Neural cell (in vitro differentiated cells): ENCODE measurements at regions not wholly inside any gene's neighbourhood (a gene's known extent, or its start where the extent isn't known, plus 50 kb on each side); places are given as distances from the start of the nearest gene placed in this dataset.

Source experiments
- H2AFZ ChIP-seq: fragments of 200-600, 300-800 bp; sonication (generic), shearing (Covaris generic); 2 replicates; pipeline ENCODE4 v1.6.0; 2014; ENCODE audit warnings: low read depth, mild to moderate bottlenecking, antibody characterized with exemption, low read length, moderate library complexity
- H3F3A ChIP-seq: fragments of 200-600 bp; shearing (Covaris generic); 2 replicates; pipeline ENCODE4 v1.6.1; 2016; ENCODE audit warnings: mild to moderate bottlenecking, moderate library complexity, mixed read lengths, antibody characterized with exemption, low read length; ENCODE audit not compliant: insufficient read depth, poor library complexity, severe bottlenecking
- H3K27ac ChIP-seq: fragments of 200-600, 300-800 bp; sonication (generic), shearing (Covaris generic); 2 replicates; pipeline ENCODE4 v1.5.1; 2014; ENCODE audit warnings: mild to moderate bottlenecking, low read length, moderate library complexity
- H3K27me3 ChIP-seq: fragments of 300-800, 200-600 bp; sonication (generic), shearing (Covaris generic); 2 replicates; pipeline ENCODE4 v1.6.0; 2014; ENCODE audit warnings: mild to moderate bottlenecking, low read depth, low read length, moderate library complexity; ENCODE audit not compliant: insufficient read depth
- H3K36me3 ChIP-seq: fragments of 300-800, 200-600 bp; sonication (generic), shearing (Covaris generic); 2 replicates; pipeline ENCODE4 v1.5.1; 2014; ENCODE audit warnings: mild to moderate bottlenecking, antibody characterized with exemption, low read length, moderate library complexity; ENCODE audit not compliant: insufficient read depth
- H3K4me2 ChIP-seq: fragments of 300-800, 200-600 bp; sonication (generic), shearing (Covaris generic); 2 replicates; pipeline ENCODE4 v1.6.0; 2014; ENCODE audit warnings: mild to moderate bottlenecking, low read length
- H3K4me3 ChIP-seq: fragments of 300-800, 200-600 bp; sonication (generic), shearing (Covaris generic); 2 replicates; pipeline ENCODE4 v1.5.1; 2014; ENCODE audit warnings: mild to moderate bottlenecking, low read length, moderate library complexity
- H3K79me2 ChIP-seq: fragments of 200-600 bp; shearing (Covaris generic); replicated peaks from 2 replicates; pipeline ENCODE4 v1.6.0; 2014; ENCODE audit warnings: mild to moderate bottlenecking, low read length, moderate library complexity; ENCODE audit not compliant: insufficient read depth
- H3K9ac ChIP-seq: fragments of 300-800, 200-600 bp; sonication (generic), shearing (Covaris generic); 2 replicates; pipeline ENCODE4 v1.6.1; 2016; ENCODE audit warnings: mild to moderate bottlenecking, low read length, mixed read lengths
- H3K9me2 ChIP-seq: fragments of 200-600 bp; shearing (Covaris generic); 2 replicates; pipeline ENCODE4 v1.6.1; 2016; ENCODE audit warnings: mild to moderate bottlenecking, low read length, mixed read lengths; ENCODE audit not compliant: insufficient read depth
- H3K9me3 ChIP-seq: fragments of 200-600, 300-800 bp; sonication (generic), shearing (Covaris generic); 2 replicates; pipeline ENCODE4 v1.6.1; 2016; ENCODE audit warnings: mild to moderate bottlenecking, mixed run types, low read length, moderate library complexity, mixed read lengths
- H4K20me1 ChIP-seq: fragments of 200-600 bp; shearing (Covaris generic); 2 replicates; pipeline ENCODE4 v1.6.1; 2016; ENCODE audit warnings: mild to moderate bottlenecking, mixed run types; ENCODE audit not compliant: insufficient read depth
- EP300 ChIP-seq: fragments of 450-650 bp; conservative IDR thresholded peaks from 2 replicates; pipeline ENCODE4 v1.6.1; 2014; ENCODE audit warnings: antibody characterized with exemption, mild to moderate bottlenecking, moderate library complexity; ENCODE audit not compliant: poor library complexity, severe bottlenecking
- EZH2 ChIP-seq: fragments of 200-600, 300-800 bp; shearing (Covaris generic), sonication (generic); IDR thresholded peaks from 2 replicates; pipeline ENCODE4 v1.6.1; 2014; ENCODE audit warnings: antibody characterized with exemption, low read length, borderline replicate concordance, mild to moderate bottlenecking; ENCODE audit not compliant: insufficient read depth, poor library complexity, severe bottlenecking
- MXI1 ChIP-seq: fragments of 450-650 bp; conservative IDR thresholded peaks from 2 replicates; pipeline ENCODE4 v1.6.1; 2014; ENCODE audit warnings: antibody characterized with exemption, mild to moderate bottlenecking; ENCODE audit not compliant: poor library complexity, severe bottlenecking
- POLR2AphosphoS5 ChIP-seq: IDR thresholded peaks from 2 replicates; pipeline ENCODE4 v1.6.1; 2012
- RAD21 ChIP-seq: fragments of 450-650 bp; conservative IDR thresholded peaks from 2 replicates; pipeline ENCODE4 v1.6.1; 2014; ENCODE audit warnings: antibody characterized with exemption, mild to moderate bottlenecking, moderate library complexity
- SMC3 ChIP-seq: fragments of 450-650 bp; conservative IDR thresholded peaks from 2 replicates; pipeline ENCODE4 v1.6.1; 2014; ENCODE audit warnings: antibody characterized with exemption, mild to moderate bottlenecking, moderate library complexity; ENCODE audit not compliant: poor library complexity
- TAF1 ChIP-seq: IDR thresholded peaks from 2 replicates; pipeline ENCODE4 v1.6.1; 2012; ENCODE audit warnings: low read depth
- TF ChIP-seq, protein P1 (sequence below): IDR thresholded peaks from 2 replicates; pipeline ENCODE4 v1.6.1; 2012; ENCODE audit warnings: borderline replicate concordance
- TF ChIP-seq, protein P2 (sequence below): fragments of 450-650 bp; IDR thresholded peaks from 2 replicates; pipeline ENCODE4 v1.5.1; 2014; ENCODE audit warnings: antibody characterized with exemption, mild to moderate bottlenecking, moderate library complexity; ENCODE audit not compliant: poor library complexity, severe bottlenecking

DNA sequence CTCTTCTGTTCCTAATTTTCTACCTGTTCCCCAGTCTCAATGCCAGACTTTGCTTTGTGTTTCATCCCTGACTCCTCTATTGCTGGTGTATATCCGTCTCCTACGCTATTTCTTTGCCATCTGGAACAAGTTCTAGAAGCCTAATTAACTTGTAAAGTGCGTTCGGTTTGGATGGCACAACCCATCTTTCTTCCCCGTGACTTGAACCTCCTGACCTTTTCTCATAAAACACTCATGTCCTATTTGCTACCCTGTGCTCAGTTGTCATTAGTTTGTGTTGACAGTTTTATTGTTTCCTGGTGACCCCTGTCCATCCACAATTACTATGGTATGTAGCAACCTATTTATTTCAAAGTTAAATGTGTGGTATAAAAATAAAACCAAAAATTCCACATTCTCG is 323.5 kb downstream of the TLE4 start:
- Histone ChIP-seq H3F3A (no peaks in the 10 kb centered on the region), H3K4me3 (no peak overlapping the region), H2AFZ (no peak overlapping the region), H3K4me2 (no peak overlapping the region), H3K9me3 (no peaks in the 10 kb centered on the region), H3K27me3 (no peaks in the 10 kb centered on the region), H3K9ac (no peak overlapping the region), H3K79me2 (no peaks in the 10 kb centered on the region), H3K36me3 (no peaks in the 10 kb centered on the region), H3K27ac (no peak overlapping the region), H3K9me2 (no peaks in the 10 kb centered on the region), H4K20me1 (no peaks in the 10 kb centered on the region)
- TF ChIP-seq EZH2: no peak
- TF ChIP-seq RAD21: no peak
- no peak for TF ChIP-seq POLR2AphosphoS5
- TF ChIP-seq, protein P1, sequence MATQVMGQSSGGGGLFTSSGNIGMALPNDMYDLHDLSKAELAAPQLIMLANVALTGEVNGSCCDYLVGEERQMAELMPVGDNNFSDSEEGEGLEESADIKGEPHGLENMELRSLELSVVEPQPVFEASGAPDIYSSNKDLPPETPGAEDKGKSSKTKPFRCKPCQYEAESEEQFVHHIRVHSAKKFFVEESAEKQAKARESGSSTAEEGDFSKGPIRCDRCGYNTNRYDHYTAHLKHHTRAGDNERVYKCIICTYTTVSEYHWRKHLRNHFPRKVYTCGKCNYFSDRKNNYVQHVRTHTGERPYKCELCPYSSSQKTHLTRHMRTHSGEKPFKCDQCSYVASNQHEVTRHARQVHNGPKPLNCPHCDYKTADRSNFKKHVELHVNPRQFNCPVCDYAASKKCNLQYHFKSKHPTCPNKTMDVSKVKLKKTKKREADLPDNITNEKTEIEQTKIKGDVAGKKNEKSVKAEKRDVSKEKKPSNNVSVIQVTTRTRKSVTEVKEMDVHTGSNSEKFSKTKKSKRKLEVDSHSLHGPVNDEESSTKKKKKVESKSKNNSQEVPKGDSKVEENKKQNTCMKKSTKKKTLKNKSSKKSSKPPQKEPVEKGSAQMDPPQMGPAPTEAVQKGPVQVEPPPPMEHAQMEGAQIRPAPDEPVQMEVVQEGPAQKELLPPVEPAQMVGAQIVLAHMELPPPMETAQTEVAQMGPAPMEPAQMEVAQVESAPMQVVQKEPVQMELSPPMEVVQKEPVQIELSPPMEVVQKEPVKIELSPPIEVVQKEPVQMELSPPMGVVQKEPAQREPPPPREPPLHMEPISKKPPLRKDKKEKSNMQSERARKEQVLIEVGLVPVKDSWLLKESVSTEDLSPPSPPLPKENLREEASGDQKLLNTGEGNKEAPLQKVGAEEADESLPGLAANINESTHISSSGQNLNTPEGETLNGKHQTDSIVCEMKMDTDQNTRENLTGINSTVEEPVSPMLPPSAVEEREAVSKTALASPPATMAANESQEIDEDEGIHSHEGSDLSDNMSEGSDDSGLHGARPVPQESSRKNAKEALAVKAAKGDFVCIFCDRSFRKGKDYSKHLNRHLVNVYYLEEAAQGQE: no peak
- TF ChIP-seq TAF1: no peak
- TF ChIP-seq SMC3: no peak
- TF ChIP-seq, protein P2, sequence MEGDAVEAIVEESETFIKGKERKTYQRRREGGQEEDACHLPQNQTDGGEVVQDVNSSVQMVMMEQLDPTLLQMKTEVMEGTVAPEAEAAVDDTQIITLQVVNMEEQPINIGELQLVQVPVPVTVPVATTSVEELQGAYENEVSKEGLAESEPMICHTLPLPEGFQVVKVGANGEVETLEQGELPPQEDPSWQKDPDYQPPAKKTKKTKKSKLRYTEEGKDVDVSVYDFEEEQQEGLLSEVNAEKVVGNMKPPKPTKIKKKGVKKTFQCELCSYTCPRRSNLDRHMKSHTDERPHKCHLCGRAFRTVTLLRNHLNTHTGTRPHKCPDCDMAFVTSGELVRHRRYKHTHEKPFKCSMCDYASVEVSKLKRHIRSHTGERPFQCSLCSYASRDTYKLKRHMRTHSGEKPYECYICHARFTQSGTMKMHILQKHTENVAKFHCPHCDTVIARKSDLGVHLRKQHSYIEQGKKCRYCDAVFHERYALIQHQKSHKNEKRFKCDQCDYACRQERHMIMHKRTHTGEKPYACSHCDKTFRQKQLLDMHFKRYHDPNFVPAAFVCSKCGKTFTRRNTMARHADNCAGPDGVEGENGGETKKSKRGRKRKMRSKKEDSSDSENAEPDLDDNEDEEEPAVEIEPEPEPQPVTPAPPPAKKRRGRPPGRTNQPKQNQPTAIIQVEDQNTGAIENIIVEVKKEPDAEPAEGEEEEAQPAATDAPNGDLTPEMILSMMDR: no peak
- no peak for TF ChIP-seq EP300
- no peak for TF ChIP-seq MXI1

DNA sequence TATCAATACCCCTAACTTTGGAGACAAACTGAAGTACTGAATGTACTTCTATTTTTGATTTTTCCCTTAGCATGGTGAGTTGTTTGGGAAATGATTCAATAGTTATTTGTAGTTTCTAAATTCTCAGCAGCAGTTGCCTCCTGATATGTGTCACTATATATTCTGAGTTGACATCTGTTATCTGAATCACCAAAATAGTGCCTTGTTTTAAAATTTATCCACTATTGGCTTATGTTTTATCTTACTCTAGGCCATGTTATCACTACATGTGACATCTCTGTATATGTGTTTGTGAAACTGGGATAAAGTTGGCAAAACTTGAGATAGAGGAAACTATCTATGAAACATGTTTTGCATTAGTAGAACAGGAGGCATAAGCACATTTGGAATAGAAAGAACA is 317.6 kb downstream of the TLE4 start:
- Histone ChIP-seq H3K4me3 (no peak overlapping the region), H3K27ac (no peak overlapping the region), H3K9me2 (no peaks in the 10 kb centered on the region), H3K79me2 (no peaks in the 10 kb centered on the region), H3K9ac (no peak overlapping the region), H3K9me3 (no peaks in the 10 kb centered on the region), H2AFZ (no peak overlapping the region), H3F3A (no peaks in the 10 kb centered on the region), H3K27me3 (no peaks in the 10 kb centered on the region), H4K20me1 (no peaks in the 10 kb centered on the region), H3K36me3 (no peaks in the 10 kb centered on the region), H3K4me2 (no peak overlapping the region)
- TF ChIP-seq, protein P2: no peak
- TF ChIP-seq SMC3: no peak
